ENCODE measurements at regions not wholly inside any gene's neighbourhood (a gene's known extent, or its start where the extent isn't known, plus 50 kb on each side); places are given as distances from the start of the nearest gene placed in this dataset.

GRCh38 chr2:8620611-8621382, 61.1 kb upstream of the ID2 start:
- Histone ChIP-seq H3K9me3 (replicated peaks in 1 of 11) (no peaks in the 10 kb centered on the region), H3K4me2 (no peak overlapping the region), H3K27me3 (no peaks in the 10 kb centered on the region), H3K36me3 (no peaks in the 10 kb centered on the region), H3K4me3 (no peak overlapping the region), H3K27ac (no peak overlapping the region), H3K4me1 (peaks cover 0 to 6% (median 0%) of the 10 kb centered on the region in 10 experiments; a peak in 2 of 20 replicates), H4K20me1 (no peaks in the 10 kb centered on the region), H3K9ac (no peak overlapping the region)
- TF ChIP-seq Cebpa-rat (IDR thresholded peaks at IDR 0.05): no peak

- Histone ChIP-seq H3K4me3 (no peak overlapping the region), H3K27me3 (no peaks in the 10 kb centered on the region), H4K20me1 (no peaks in the 10 kb centered on the region; a peak in 1 of 22 replicates), H3K4me1 (peaks cover 0 to 10% (median 0%) of the 10 kb centered on the region in 10 experiments; a peak in 3 of 20 replicates), H3K9ac (no peak overlapping the region), H3K9me3 (replicated peaks in 1 of 11) (no peaks in the 10 kb centered on the region), H3K4me2 (no peak overlapping the region), H3K27ac (no peak overlapping the region), H3K36me3 (no peaks in the 10 kb centered on the region)
- TF ChIP-seq Cebpa-rat (IDR thresholded peaks at IDR 0.05): no peak
Observed at GRCh38 chr2:8622199-8622911, 59.5 kb upstream of the ID2 start.

GRCh38 chr2:8622924-8623465, 58.9 kb upstream of the ID2 start:
- Histone ChIP-seq H3K4me1 (peaks cover 0 to 17% (median 4%) of the 10 kb centered on the region in 10 experiments; a peak in 15 of 20 replicates), H3K36me3 (no peaks in the 10 kb centered on the region), H3K9me3 (replicated peaks in 1 of 11) (no peaks in the 10 kb centered on the region), H4K20me1 (no peaks in the 10 kb centered on the region; a peak in 1 of 22 replicates), H3K27ac (no peak overlapping the region), H3K27me3 (no peaks in the 10 kb centered on the region), H3K9ac (no peak overlapping the region), H3K4me2 (no peak overlapping the region), H3K4me3 (no peak overlapping the region)
- no peak for TF ChIP-seq Cebpa-rat (IDR thresholded peaks at IDR 0.05)

GRCh38 chr2:8623576-8623957, 58.3 kb upstream of the ID2 start:
- no peaks in the 10 kb centered on the region for H3K9me3 ChIP-seq (replicated peaks in 1 of 11)
- H3K36me3 ChIP-seq: no peaks in the 10 kb centered on the region
- no peak overlapping the region for H3K9ac ChIP-seq
- no peak overlapping the region for H3K27ac ChIP-seq
- H3K4me1 ChIP-seq: peaks cover 4 to 22% (median 10%) of the 10 kb centered on the region in 10 experiments; a peak in 17 of 20 replicates
- no peak overlapping the region for H3K4me2 ChIP-seq
- H3K4me3 ChIP-seq: no peak overlapping the region
- H4K20me1 ChIP-seq: no peaks in the 10 kb centered on the region; a peak in 1 of 22 replicates
- no peaks in the 10 kb centered on the region for H3K27me3 ChIP-seq
- no peak for TF ChIP-seq Cebpa-rat (IDR thresholded peaks at IDR 0.05)

- H3K27me3 ChIP-seq: no peaks in the 10 kb centered on the region
- H3K27ac ChIP-seq: no peak overlapping the region
- no peak overlapping the region for H3K9ac ChIP-seq
- TF ChIP-seq Cebpa-rat (IDR thresholded peaks at IDR 0.05): no peak
- no peaks in the 10 kb centered on the region; a peak in 1 of 22 replicates for H4K20me1 ChIP-seq
- H3K4me1 ChIP-seq: peaks cover 9 to 27% (median 15%) of the 10 kb centered on the region in 10 experiments
- H3K36me3 ChIP-seq: no peaks in the 10 kb centered on the region
- no peak overlapping the region for H3K4me3 ChIP-seq
- H3K9me3 ChIP-seq (replicated peaks in 1 of 11): no peaks in the 10 kb centered on the region
- no peak overlapping the region for H3K4me2 ChIP-seq
Observed at GRCh38 chr2:8623958-8624591, 57.8 kb upstream of the ID2 start.

- H3K27ac ChIP-seq: no peak overlapping the region
Observed at GRCh38 chr2:8624855-8625398, 56.9 kb upstream of the ID2 start.

GRCh38 chr2:8625399-8626300, 56.2 kb upstream of the ID2 start:
- TF ChIP-seq Cebpa-rat (IDR thresholded peaks at IDR 0.05): no peak
- Histone ChIP-seq H3K4me3 (no peak overlapping the region), H3K9me3 (replicated peaks in 1 of 11) (no peaks in the 10 kb centered on the region), H3K4me1 (peaks cover 14 to 38% (median 21%) of the 10 kb centered on the region in 10 experiments), H4K20me1 (no peaks in the 10 kb centered on the region; a peak in 1 of 22 replicates), H3K9ac (0 out of 22 replicates have a peak overlapping the region, but pooled peaks of 1 of the 11 experiments have one; percentile 9), H3K36me3 (no peaks in the 10 kb centered on the region), H3K27me3 (no peaks in the 10 kb centered on the region), H3K27ac (no peak overlapping the region), H3K4me2 (no peak overlapping the region)

More at GRCh38 chr2:8624855-8625398, 56.9 kb upstream of the ID2 start:
- no peak for TF ChIP-seq Cebpa-rat (IDR thresholded peaks at IDR 0.05)
- H3K4me1 ChIP-seq: peaks cover 14 to 35% (median 20%) of the 10 kb centered on the region in 10 experiments
- H3K4me3 ChIP-seq: no peak overlapping the region
- H3K4me2 ChIP-seq: no peak overlapping the region
- no peaks in the 10 kb centered on the region for H3K27me3 ChIP-seq
- no peaks in the 10 kb centered on the region; a peak in 1 of 22 replicates for H4K20me1 ChIP-seq
- H3K36me3 ChIP-seq: no peaks in the 10 kb centered on the region
- H3K9me3 ChIP-seq (replicated peaks in 1 of 11): no peaks in the 10 kb centered on the region
- no peak overlapping the region for H3K9ac ChIP-seq

- Histone ChIP-seq H3K27ac (no peak overlapping the region), H3K4me2 (no peak overlapping the region)
Observed at GRCh38 chr2:8626572-8626971, 55.3 kb upstream of the ID2 start.

More at GRCh38 chr2:8626572-8626971, 55.3 kb upstream of the ID2 start:
- no peak for TF ChIP-seq Cebpa-rat (IDR thresholded peaks at IDR 0.05)
- Histone ChIP-seq H3K4me3 (no peak overlapping the region), H3K9ac (0 out of 22 replicates have a peak overlapping the region, but pooled peaks of 1 of the 11 experiments have one; percentile 9), H3K4me1 (peaks cover 19 to 47% (median 30%) of the 10 kb centered on the region in 10 experiments), H4K20me1 (no peaks in the 10 kb centered on the region; a peak in 1 of 22 replicates), H3K9me3 (replicated peaks in 1 of 11) (no peaks in the 10 kb centered on the region), H3K36me3 (no peaks in the 10 kb centered on the region), H3K27me3 (no peaks in the 10 kb centered on the region)

Data from BLaER1 treated with 17β-estradiol and CSF1 and Interleukin-3, amounts not matched to agents 10 nM and 100 nM (cell line).